Endothelial cell of umbilical vein (primary cell): ENCODE measurements at regions not wholly inside any gene's neighbourhood (a gene's known extent, or its start where the extent isn't known, plus 50 kb on each side); places are given as distances from the start of the nearest gene placed in this dataset.

Experiments
- BruUV-seq: library from RNA; stranded (reverse); fragments of 400-500 nt; replicated peaks from 2 replicates; lab custom pipeline; 2021; lab: Mats Ljungman, UMichigan
- CTCF ChIA-PET: fragments of 300-600, 350-600 bp; sonication (Branson Sonifier 250); formaldehyde crosslinking; loops from one replicate; lab custom pipeline; 2021; ENCODE audit warnings: antibody characterized with exemption, inconsistent platforms; lab: Charles Lee
- POLR2A ChIA-PET: fragments of 300-600, 350-600 bp; sonication (Branson Sonifier 250); formaldehyde crosslinking; loops from one replicate; lab custom pipeline; 2021; ENCODE audit warnings: antibody characterized with exemption, inconsistent platforms; lab: Charles Lee
- DNase-seq: peaks from one replicate; pipeline ENCODE4 v3.0.0-alpha.2; 2011; ENCODE audit warnings: low read depth, low spot score
- FAIRE-seq: peaks from 2 replicates; lab custom pipeline; 2011; peaks lifted over from hg19 to GRCh38; lab: Jason Lieb, UNC
- H2AFZ ChIP-seq: 2 replicates; pipeline ENCODE4 v1.6.0; 2012; ENCODE audit warnings: low read depth, low read length, control low read depth, inconsistent platforms
- H3K27ac ChIP-seq: 2 replicates; pipeline ENCODE4 v1.5.1; 2011; ENCODE audit warnings: low read depth, mild to moderate bottlenecking, control low read depth, low read length, moderate library complexity; ENCODE audit not compliant: insufficient read depth
- H3K27me3 ChIP-seq, 2 experiments: 2 replicates each; pipeline versions ENCODE4 v1.6.0 to v1.6.1; 2011; ENCODE audit warnings: low read length in 2 of 2, mixed read lengths in 1 of 2; ENCODE audit not compliant: control insufficient read depth in 2 of 2, insufficient read depth in 2 of 2
- H3K36me3 ChIP-seq, 2 experiments: 2 replicates in 1 of 2; 3 replicates in 1 of 2; pipeline ENCODE4 v1.5.1; 2011; ENCODE audit warnings: low read length in 2 of 2, mild to moderate bottlenecking in 1 of 2, moderate library complexity in 1 of 2; ENCODE audit not compliant: control insufficient read depth in 2 of 2, insufficient read depth in 2 of 2; ENCODE audit errors: extremely low read depth in 1 of 2
- H3K4me1 ChIP-seq: 3 replicates; pipeline ENCODE4 v1.5.1; 2011; ENCODE audit warnings: mild to moderate bottlenecking, low read length; ENCODE audit not compliant: control insufficient read depth, insufficient read depth; ENCODE audit errors: extremely low read depth
- H3K4me2 ChIP-seq: 2 replicates; pipeline ENCODE4 v1.6.1; 2011; ENCODE audit warnings: low read length, control low read depth, mixed read lengths; ENCODE audit not compliant: insufficient read depth
- H3K4me3 ChIP-seq, 3 experiments: fragments of 200-600 bp in 1 of 3; sonication (generic), shearing (Covaris generic) in 1 of 3; replicated peaks in 1 of 3; 2 replicates each; pipeline ENCODE4 v1.5.1; 2011 to 2016; ENCODE audit warnings: control low read depth in 3 of 3, low read length in 3 of 3, mild to moderate bottlenecking in 2 of 3, inconsistent platforms in 1 of 3, low read depth in 1 of 3, moderate library complexity in 1 of 3; ENCODE audit not compliant: insufficient read depth in 1 of 3
- H3K79me2 ChIP-seq: 2 replicates; pipeline ENCODE4 v1.6.0; 2012; ENCODE audit warnings: low read length, inconsistent platforms; ENCODE audit not compliant: control insufficient read depth, insufficient read depth
- H3K9ac ChIP-seq: replicated peaks from 2 replicates; pipeline ENCODE3; 2011; ENCODE audit warnings: low read length, control low read depth; ENCODE audit not compliant: insufficient read depth; ENCODE audit errors: extremely low read depth
- H3K9me1 ChIP-seq: replicated peaks from 3 replicates; pipeline ENCODE4 v1.6.0; 2011; ENCODE audit warnings: mild to moderate bottlenecking, low read length; ENCODE audit not compliant: control insufficient read depth, insufficient read depth; ENCODE audit errors: extremely low read depth
- H3K9me3 ChIP-seq: replicated peaks from 2 replicates; pipeline ENCODE4 v1.5.1; 2012; ENCODE audit warnings: low read length, inconsistent platforms; ENCODE audit not compliant: control insufficient read depth, insufficient read depth
- H4K20me1 ChIP-seq: replicated peaks from 2 replicates; pipeline ENCODE3; 2011; ENCODE audit warnings: mild to moderate bottlenecking, low read length; ENCODE audit not compliant: control insufficient read depth, insufficient read depth; ENCODE audit errors: extremely low read depth
- CTCF ChIP-seq, 2 donors: IDR thresholded peaks; 1 replicate in 1 of 2; 2 replicates in 1 of 2; pipeline ENCODE4 v1.5.1; 2011; ENCODE audit warnings: low read length in 2 of 2, mild to moderate bottlenecking in 2 of 2, moderate library complexity in 2 of 2, control low read depth in 1 of 2, inconsistent platforms in 1 of 2, low read depth in 1 of 2; ENCODE audit not compliant: insufficient read depth in 1 of 2; ENCODE audit errors: extremely low read depth in 1 of 2
- EZH2 ChIP-seq: IDR thresholded peaks from 2 replicates; pipeline ENCODE4 v1.6.1; 2012; ENCODE audit warnings: borderline replicate concordance, low read depth, mild to moderate bottlenecking, moderate library complexity, low read length, inconsistent platforms; ENCODE audit not compliant: severe bottlenecking
- FOS ChIP-seq: IDR thresholded peaks from 2 replicates; pipeline ENCODE4 v1.6.1; 2011; ENCODE audit warnings: mild to moderate bottlenecking, low read length, moderate library complexity, borderline replicate concordance; ENCODE audit not compliant: insufficient read depth
- GATA2 ChIP-seq: IDR thresholded peaks from 2 replicates; pipeline ENCODE4 v1.7.0; 2011; ENCODE audit warnings: low read depth, mild to moderate bottlenecking, moderate library complexity, mixed read lengths, low read length; ENCODE audit not compliant: insufficient read length, insufficient read depth
- JUN ChIP-seq: IDR thresholded peaks from 2 replicates; pipeline ENCODE4 v1.6.1; 2011; ENCODE audit warnings: borderline replicate concordance, low read depth; ENCODE audit not compliant: insufficient read length, insufficient read depth
- MYC ChIP-seq: IDR thresholded peaks from one replicate; pipeline ENCODE4 v1.6.1; 2011; ENCODE audit warnings: mild to moderate bottlenecking, low read depth, low read length
- POLR2A ChIP-seq: IDR thresholded peaks from 2 replicates; pipeline ENCODE4 v1.6.1; 2012; ENCODE audit warnings: low read depth, mild to moderate bottlenecking, control low read depth, low read length
- POLR2AphosphoS5 ChIP-seq: IDR thresholded peaks from 2 replicates; pipeline ENCODE4 v1.6.1; 2012; ENCODE audit warnings: low read depth, mild to moderate bottlenecking, control low read depth, low read length, moderate library complexity; ENCODE audit not compliant: insufficient read depth
- dilution Hi-C: fragments of 300-500 bp; cut with MboI; formaldehyde crosslinking; loops from one replicate; pipeline ENCODE4 v1.15.0; 2019; ENCODE audit warnings: low sequenced_read_pairs; ENCODE audit not compliant: extremely low pct_ligation_motif_present
- intact Hi-C: fragments of 100-400 bp; cut with micrococcal nuclease; formaldehyde crosslinking; loops from one replicate; pipeline ENCODE4 v1.10.0; 2022
- TF ChIP-seq, protein P1 (sequence below): IDR thresholded peaks from 2 replicates; pipeline ENCODE4 v1.6.1; 2011; ENCODE audit not compliant: insufficient read depth, insufficient read length

- POLR2A ChIA-PET, result no interaction called here
- no peaks in the 10 kb centered on the region for H4K20me1 ChIP-seq
- dilution Hi-C loops (no loop called here), intact Hi-C loops (loop anchor here (10.0 kb wide), 1 partner anchor 901 kb away; no protein-coding TSS in a partner anchor)
- H3K9ac ChIP-seq, result no peak overlapping the region
- FAIRE-seq (no peak), DNase-seq (no peak)
- no TSS peak for BruUV-seq
- no peak overlapping the region for H2AFZ ChIP-seq
- no peak overlapping the region for H3K27ac ChIP-seq
- TF ChIP-seq POLR2A (no peak), POLR2AphosphoS5 (no peak), CTCF (IDR thresholded peaks at IDR 0.05; ENCODE audit: extremely low read depth in 1 of 2, insufficient read depth in 1 of 2, low read depth in 1 of 2, low read length in 2 of 2) (no peak), EZH2 (no peak), FOS (no peak), MYC (no peak), GATA2 (no peak), JUN (no peak)
- TF ChIP-seq, protein P1, sequence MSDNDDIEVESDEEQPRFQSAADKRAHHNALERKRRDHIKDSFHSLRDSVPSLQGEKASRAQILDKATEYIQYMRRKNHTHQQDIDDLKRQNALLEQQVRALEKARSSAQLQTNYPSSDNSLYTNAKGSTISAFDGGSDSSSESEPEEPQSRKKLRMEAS, result no peak
- no peaks in the 10 kb centered on the region for H3K79me2 ChIP-seq
- H3K4me2 ChIP-seq, result no peak overlapping the region
- no peak overlapping the region for H3K4me3 ChIP-seq
- no peaks in the 10 kb centered on the region for H3K9me3 ChIP-seq
- H3K4me1 ChIP-seq, result no peaks in the 10 kb centered on the region
- no peaks in the 10 kb centered on the region for H3K36me3 ChIP-seq
- no peaks in the 10 kb centered on the region for H3K9me1 ChIP-seq
- CTCF ChIA-PET, result no interaction called here
- H3K27me3 ChIP-seq, result no peaks in the 10 kb centered on the region
These were observed 172.0 kb upstream of the CADM1 start for GRCh38 chr11:115676206-115676605.
